ENCODE measurements at regions not wholly inside any gene's neighbourhood (a gene's known extent, or its start where the extent isn't known, plus 50 kb on each side); places are given as distances from the start of the nearest gene placed in this dataset.
A peak's percentile ranks its signal among the peaks of the same experiment; 100 is the strongest.

- Histone ChIP-seq H3K27ac (ENCODE audit: low read depth, low read length) (no peak overlapping the region), H3K4me3 (ENCODE audit: low read length in 3 of 3) (no peak overlapping the region), H3K36me3 (ENCODE audit: control insufficient read depth in 3 of 3, insufficient read depth in 3 of 3, low read length in 3 of 3) (peaks cover 0 to 2% (median 0%) of the 10 kb centered on the region in 3 donors), H3K9ac (ENCODE audit: low read depth in 1 of 3, low read length in 3 of 3) (peak overlapping the region in 1 of 3 donors; percentile 34), H3K9me3 (ENCODE audit: control insufficient read depth in 3 of 3, low read length in 3 of 3) (peaks cover 0 to 2% (median 0%) of the 10 kb centered on the region in 3 donors), H3K4me1 (ENCODE audit: control insufficient read depth in 3 of 3, insufficient read depth in 3 of 3, low read length in 3 of 3) (peaks cover 13 to 33% (median 22%) of the 10 kb centered on the region in 3 donors), H3K27me3 (ENCODE audit: control insufficient read depth in 3 of 3, insufficient read depth in 3 of 3, low read length in 3 of 3) (no peaks in the 10 kb centered on the region)
Observed at GRCh38 chr5:133824661-133825254, 143.7 kb downstream of the C5orf15 start.

GRCh38 chr5:133821889-133822288 lies 146.5 kb downstream of the C5orf15 start:
- Histone ChIP-seq H3K27me3 (ENCODE audit: control insufficient read depth in 3 of 3, insufficient read depth in 3 of 3, low read length in 3 of 3) (no peaks in the 10 kb centered on the region), H3K9ac (ENCODE audit: low read depth in 1 of 3, low read length in 3 of 3) (no peak overlapping the region), H3K9me3 (ENCODE audit: control insufficient read depth in 3 of 3, low read length in 3 of 3) (peaks cover 0 to 2% (median 0%) of the 10 kb centered on the region in 3 donors), H3K4me1 (ENCODE audit: control insufficient read depth in 3 of 3, insufficient read depth in 3 of 3, low read length in 3 of 3) (peaks cover 28 to 58% (median 45%) of the 10 kb centered on the region in 3 donors), H3K27ac (ENCODE audit: low read depth, low read length) (no peak overlapping the region), H3K36me3 (ENCODE audit: control insufficient read depth in 3 of 3, insufficient read depth in 3 of 3, low read length in 3 of 3) (peaks cover 0 to 2% (median 0%) of the 10 kb centered on the region in 3 donors), H3K4me3 (ENCODE audit: low read length in 3 of 3) (no peak overlapping the region)

GRCh38 chr5:133821311-133821741 lies 147.1 kb downstream of the C5orf15 start:
- H3K9me3 ChIP-seq (ENCODE audit: control insufficient read depth in 3 of 3, low read length in 3 of 3) = peaks cover 0 to 1% (median 0%) of the 10 kb centered on the region in 3 donors
- H3K4me1 ChIP-seq (ENCODE audit: control insufficient read depth in 3 of 3, insufficient read depth in 3 of 3, low read length in 3 of 3) = peaks cover 28 to 58% (median 45%) of the 10 kb centered on the region in 3 donors
- H3K27me3 ChIP-seq (ENCODE audit: control insufficient read depth in 3 of 3, insufficient read depth in 3 of 3, low read length in 3 of 3) = no peaks in the 10 kb centered on the region
- no peak overlapping the region for H3K9ac ChIP-seq (ENCODE audit: low read depth in 1 of 3, low read length in 3 of 3)
- H3K27ac ChIP-seq (ENCODE audit: low read depth, low read length) = peak overlapping the region; percentile 81
- peaks cover 0 to 2% (median 0%) of the 10 kb centered on the region in 3 donors for H3K36me3 ChIP-seq (ENCODE audit: control insufficient read depth in 3 of 3, insufficient read depth in 3 of 3, low read length in 3 of 3)
- peak overlapping the region in 1 of 3 donors; percentile 45 for H3K4me3 ChIP-seq (ENCODE audit: low read length in 3 of 3)

GRCh38 chr5:133820507-133820906 lies 147.9 kb downstream of the C5orf15 start:
- H3K9ac ChIP-seq (ENCODE audit: low read depth in 1 of 3, low read length in 3 of 3) = peak overlapping the region in 2 of 3 donors; percentile 1 to 34
- no peaks in the 10 kb centered on the region for H3K36me3 ChIP-seq (ENCODE audit: control insufficient read depth in 3 of 3, insufficient read depth in 3 of 3, low read length in 3 of 3)
- peaks cover 28 to 51% (median 41%) of the 10 kb centered on the region in 3 donors for H3K4me1 ChIP-seq (ENCODE audit: control insufficient read depth in 3 of 3, insufficient read depth in 3 of 3, low read length in 3 of 3)
- no peaks in the 10 kb centered on the region for H3K9me3 ChIP-seq (ENCODE audit: control insufficient read depth in 3 of 3, low read length in 3 of 3)
- H3K4me3 ChIP-seq (ENCODE audit: low read length in 3 of 3) = no peak overlapping the region
- peak overlapping the region; percentile 81 for H3K27ac ChIP-seq (ENCODE audit: low read depth, low read length)
- H3K27me3 ChIP-seq (ENCODE audit: control insufficient read depth in 3 of 3, insufficient read depth in 3 of 3, low read length in 3 of 3) = no peaks in the 10 kb centered on the region

GRCh38 chr5:133819977-133820471 lies 148.4 kb downstream of the C5orf15 start:
- Histone ChIP-seq H3K36me3 (ENCODE audit: control insufficient read depth in 3 of 3, insufficient read depth in 3 of 3, low read length in 3 of 3) (no peaks in the 10 kb centered on the region), H3K9ac (ENCODE audit: low read depth in 1 of 3, low read length in 3 of 3) (peak overlapping the region in 2 of 3 donors; percentile 1 to 14), H3K27ac (ENCODE audit: low read depth, low read length) (peak overlapping the region; percentile 81), H3K27me3 (ENCODE audit: control insufficient read depth in 3 of 3, insufficient read depth in 3 of 3, low read length in 3 of 3) (no peaks in the 10 kb centered on the region), H3K4me3 (ENCODE audit: low read length in 3 of 3) (no peak overlapping the region), H3K4me1 (ENCODE audit: control insufficient read depth in 3 of 3, insufficient read depth in 3 of 3, low read length in 3 of 3) (peaks cover 28 to 47% (median 41%) of the 10 kb centered on the region in 3 donors), H3K9me3 (ENCODE audit: control insufficient read depth in 3 of 3, low read length in 3 of 3) (no peaks in the 10 kb centered on the region)

- Histone ChIP-seq H3K4me1 (ENCODE audit: control insufficient read depth in 3 of 3, insufficient read depth in 3 of 3, low read length in 3 of 3) (peaks cover 23 to 44% (median 41%) of the 10 kb centered on the region in 3 donors), H3K27ac (ENCODE audit: low read depth, low read length) (peak overlapping the region; percentile 81), H3K4me3 (ENCODE audit: low read length in 3 of 3) (no peak overlapping the region), H3K27me3 (ENCODE audit: control insufficient read depth in 3 of 3, insufficient read depth in 3 of 3, low read length in 3 of 3) (no peaks in the 10 kb centered on the region), H3K9me3 (ENCODE audit: control insufficient read depth in 3 of 3, low read length in 3 of 3) (no peaks in the 10 kb centered on the region), H3K36me3 (ENCODE audit: control insufficient read depth in 3 of 3, insufficient read depth in 3 of 3, low read length in 3 of 3) (no peaks in the 10 kb centered on the region), H3K9ac (ENCODE audit: low read depth in 1 of 3, low read length in 3 of 3) (peak overlapping the region in 1 of 3 donors; percentile 35)
Observed at GRCh38 chr5:133818869-133819600, 149.4 kb downstream of the C5orf15 start.

- Histone ChIP-seq H3K36me3 (ENCODE audit: control insufficient read depth in 3 of 3, insufficient read depth in 3 of 3, low read length in 3 of 3) (no peaks in the 10 kb centered on the region), H3K9ac (ENCODE audit: low read depth in 1 of 3, low read length in 3 of 3) (peak overlapping the region in 1 of 3 donors; percentile 52), H3K4me3 (ENCODE audit: low read length in 3 of 3) (peak overlapping the region in 1 of 3 donors; percentile 3), H3K27ac (ENCODE audit: low read depth, low read length) (peak overlapping the region; percentile 79), H3K9me3 (ENCODE audit: control insufficient read depth in 3 of 3, low read length in 3 of 3) (no peaks in the 10 kb centered on the region), H3K4me1 (ENCODE audit: control insufficient read depth in 3 of 3, insufficient read depth in 3 of 3, low read length in 3 of 3) (peaks cover 23 to 44% (median 41%) of the 10 kb centered on the region in 3 donors), H3K27me3 (ENCODE audit: control insufficient read depth in 3 of 3, insufficient read depth in 3 of 3, low read length in 3 of 3) (no peaks in the 10 kb centered on the region)
Observed at GRCh38 chr5:133818031-133818431, 150.4 kb downstream of the C5orf15 start.

- H3K9ac ChIP-seq (ENCODE audit: low read depth in 1 of 3, low read length in 3 of 3) = no peak overlapping the region
- peak overlapping the region; percentile 79 for H3K27ac ChIP-seq (ENCODE audit: low read depth, low read length)
- no peak overlapping the region for H3K4me3 ChIP-seq (ENCODE audit: low read length in 3 of 3)
- H3K27me3 ChIP-seq (ENCODE audit: control insufficient read depth in 3 of 3, insufficient read depth in 3 of 3, low read length in 3 of 3) = no peaks in the 10 kb centered on the region
- H3K4me1 ChIP-seq (ENCODE audit: control insufficient read depth in 3 of 3, insufficient read depth in 3 of 3, low read length in 3 of 3) = peaks cover 23 to 44% (median 41%) of the 10 kb centered on the region in 3 donors
- H3K9me3 ChIP-seq (ENCODE audit: control insufficient read depth in 3 of 3, low read length in 3 of 3) = no peaks in the 10 kb centered on the region
- H3K36me3 ChIP-seq (ENCODE audit: control insufficient read depth in 3 of 3, insufficient read depth in 3 of 3, low read length in 3 of 3) = no peaks in the 10 kb centered on the region
Observed at GRCh38 chr5:133817456-133817855, 151.0 kb downstream of the C5orf15 start.

GRCh38 chr5:133816791-133817190 lies 151.6 kb downstream of the C5orf15 start:
- Histone ChIP-seq H3K27me3 (ENCODE audit: control insufficient read depth in 3 of 3, insufficient read depth in 3 of 3, low read length in 3 of 3) (no peaks in the 10 kb centered on the region), H3K9ac (ENCODE audit: low read depth in 1 of 3, low read length in 3 of 3) (no peak overlapping the region), H3K4me1 (ENCODE audit: control insufficient read depth in 3 of 3, insufficient read depth in 3 of 3, low read length in 3 of 3) (peaks cover 23 to 44% (median 41%) of the 10 kb centered on the region in 3 donors), H3K4me3 (ENCODE audit: low read length in 3 of 3) (no peak overlapping the region), H3K27ac (ENCODE audit: low read depth, low read length) (no peak overlapping the region), H3K36me3 (ENCODE audit: control insufficient read depth in 3 of 3, insufficient read depth in 3 of 3, low read length in 3 of 3) (no peaks in the 10 kb centered on the region), H3K9me3 (ENCODE audit: control insufficient read depth in 3 of 3, low read length in 3 of 3) (no peaks in the 10 kb centered on the region)

- Histone ChIP-seq H3K27me3 (ENCODE audit: control insufficient read depth in 3 of 3, insufficient read depth in 3 of 3, low read length in 3 of 3) (no peaks in the 10 kb centered on the region), H3K4me3 (ENCODE audit: low read length in 3 of 3) (no peak overlapping the region), H3K4me1 (ENCODE audit: control insufficient read depth in 3 of 3, insufficient read depth in 3 of 3, low read length in 3 of 3) (peaks cover 13 to 19% (median 18%) of the 10 kb centered on the region in 3 donors), H3K9ac (ENCODE audit: low read depth in 1 of 3, low read length in 3 of 3) (no peak overlapping the region), H3K36me3 (ENCODE audit: control insufficient read depth in 3 of 3, insufficient read depth in 3 of 3, low read length in 3 of 3) (no peaks in the 10 kb centered on the region), H3K9me3 (ENCODE audit: control insufficient read depth in 3 of 3, low read length in 3 of 3) (no peaks in the 10 kb centered on the region), H3K27ac (ENCODE audit: low read depth, low read length) (no peak overlapping the region)
Observed at GRCh38 chr5:133814152-133814551, 154.3 kb downstream of the C5orf15 start.
